ENCODE measurements at regions not wholly inside any gene's neighbourhood (a gene's known extent, or its start where the extent isn't known, plus 50 kb on each side); places are given as distances from the start of the nearest gene placed in this dataset.

DNA sequence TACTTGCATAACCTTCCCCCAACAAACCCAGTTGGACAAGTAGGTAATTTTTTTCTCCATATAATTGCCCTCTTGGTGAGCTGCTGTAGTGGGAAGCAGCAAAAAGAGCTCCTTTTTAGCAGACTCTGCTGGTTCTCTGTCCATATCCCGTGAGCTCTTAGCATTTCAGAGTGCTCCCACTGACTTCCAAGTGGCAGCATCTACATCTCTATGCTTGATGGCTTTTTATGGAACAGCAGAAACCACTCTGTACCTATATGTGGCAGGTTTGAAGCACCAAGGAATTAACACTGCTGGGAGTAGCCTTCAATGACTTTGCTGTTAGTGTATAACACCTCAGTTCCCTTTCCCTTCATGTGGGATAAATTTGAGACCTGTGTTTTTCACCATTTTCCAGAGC, 168.4 kb upstream of the NHS start:
- WGBS, 2 donors = 46 to 83% methylated on average over 1 of the region's 1 CpG
- Histone ChIP-seq H3K4me3 (no peak overlapping the region), H3K9me3 (no peaks in the 10 kb centered on the region), H3K4me1 (no peaks in the 10 kb centered on the region), H3K27ac (no peak overlapping the region), H3K36me3 (no peaks in the 10 kb centered on the region), H3K27me3 (no peaks in the 10 kb centered on the region)
- ATAC-seq (no peak), FAIRE-seq (no peak), DNase-seq (no peak)
- intact Hi-C loops (cut with DNase I) = no loop called here
- TF ChIP-seq, protein P1, sequence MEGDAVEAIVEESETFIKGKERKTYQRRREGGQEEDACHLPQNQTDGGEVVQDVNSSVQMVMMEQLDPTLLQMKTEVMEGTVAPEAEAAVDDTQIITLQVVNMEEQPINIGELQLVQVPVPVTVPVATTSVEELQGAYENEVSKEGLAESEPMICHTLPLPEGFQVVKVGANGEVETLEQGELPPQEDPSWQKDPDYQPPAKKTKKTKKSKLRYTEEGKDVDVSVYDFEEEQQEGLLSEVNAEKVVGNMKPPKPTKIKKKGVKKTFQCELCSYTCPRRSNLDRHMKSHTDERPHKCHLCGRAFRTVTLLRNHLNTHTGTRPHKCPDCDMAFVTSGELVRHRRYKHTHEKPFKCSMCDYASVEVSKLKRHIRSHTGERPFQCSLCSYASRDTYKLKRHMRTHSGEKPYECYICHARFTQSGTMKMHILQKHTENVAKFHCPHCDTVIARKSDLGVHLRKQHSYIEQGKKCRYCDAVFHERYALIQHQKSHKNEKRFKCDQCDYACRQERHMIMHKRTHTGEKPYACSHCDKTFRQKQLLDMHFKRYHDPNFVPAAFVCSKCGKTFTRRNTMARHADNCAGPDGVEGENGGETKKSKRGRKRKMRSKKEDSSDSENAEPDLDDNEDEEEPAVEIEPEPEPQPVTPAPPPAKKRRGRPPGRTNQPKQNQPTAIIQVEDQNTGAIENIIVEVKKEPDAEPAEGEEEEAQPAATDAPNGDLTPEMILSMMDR (IDR thresholded peaks at IDR 0.05) = no peak

DNA sequence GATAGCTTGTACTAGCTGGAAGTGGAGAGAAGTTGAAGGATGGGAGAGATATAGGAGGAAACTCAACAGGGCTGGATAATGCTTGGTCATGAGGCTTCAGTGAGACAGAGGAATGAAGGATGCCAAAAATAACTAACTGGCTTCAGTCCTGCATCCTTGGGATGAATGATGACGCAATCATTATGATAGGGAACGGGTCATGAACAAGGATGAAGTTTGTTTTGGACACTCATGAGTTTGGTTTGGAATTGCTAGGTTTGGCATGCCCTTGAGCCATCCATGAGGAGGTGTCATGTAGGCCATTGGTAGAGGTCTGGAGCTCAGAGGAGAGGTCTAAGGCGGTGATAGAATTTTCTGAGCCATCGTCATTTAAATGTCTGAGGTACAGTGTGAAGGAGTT, 160.0 kb upstream of the NHS start:
- Histone ChIP-seq H3K4me3 (no peak overlapping the region), H3K4me1 (no peaks in the 10 kb centered on the region), H3K27ac (no peak overlapping the region), H3K36me3 (no peaks in the 10 kb centered on the region), H3K27me3 (no peaks in the 10 kb centered on the region), H3K9me3 (no peaks in the 10 kb centered on the region)
- intact Hi-C loops (cut with DNase I) = no loop called here
- TF ChIP-seq, protein P1 (IDR thresholded peaks at IDR 0.05) = no peak
- 69 to 73% methylated on average over 4 of the region's 4 CpGs for WGBS, 2 donors
- DNase-seq (no peak), ATAC-seq (no peak), FAIRE-seq (no peak)

DNA sequence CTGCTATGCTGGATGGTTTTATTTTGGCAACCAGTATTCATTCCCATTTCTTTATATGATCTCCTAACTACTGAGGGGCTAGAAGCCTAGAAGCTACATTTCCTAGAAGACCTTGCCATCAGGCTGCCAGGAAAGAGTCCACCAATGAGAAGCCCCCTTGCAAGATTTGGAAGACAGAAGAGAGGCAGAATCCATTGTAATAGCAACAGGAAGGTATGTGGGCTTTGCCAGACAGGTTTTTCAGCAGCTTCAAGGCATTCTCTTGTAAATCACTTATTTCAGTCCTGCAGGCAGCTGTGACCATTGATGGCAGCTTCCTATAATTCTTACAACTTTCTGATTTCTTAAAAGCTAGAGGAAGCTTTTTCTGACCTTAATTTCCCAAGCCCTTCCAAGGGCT, 148.3 kb upstream of the NHS start:
- FAIRE-seq (no peak), ATAC-seq (no peak), DNase-seq (no peak)
- Histone ChIP-seq H3K36me3 (no peaks in the 10 kb centered on the region), H3K9me3 (no peaks in the 10 kb centered on the region), H3K27me3 (no peaks in the 10 kb centered on the region), H3K4me1 (no peaks in the 10 kb centered on the region), H3K4me3 (no peak overlapping the region), H3K27ac (no peak overlapping the region)
- TF ChIP-seq, protein P1 (IDR thresholded peaks at IDR 0.05) = no peak
- intact Hi-C loops (cut with DNase I) = no loop called here

DNA sequence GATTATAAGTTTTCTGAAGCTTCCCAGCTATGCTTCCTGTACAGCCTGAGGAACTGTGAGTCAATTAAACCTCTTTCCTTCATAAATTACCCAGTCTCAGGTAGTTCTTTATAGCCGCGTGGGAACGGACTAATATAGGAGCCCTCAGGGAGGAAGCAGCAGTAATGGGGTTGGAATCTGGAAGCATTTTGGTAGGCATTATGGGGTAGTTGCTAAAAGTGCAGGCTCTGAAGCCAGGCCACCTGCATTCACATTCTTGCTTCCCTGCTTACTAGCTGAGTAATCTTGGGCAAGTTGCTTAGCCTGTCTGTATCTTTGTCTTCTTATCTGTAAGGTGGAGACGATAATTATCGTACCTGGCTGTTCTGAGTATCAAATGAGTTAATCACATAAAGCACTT, 137.9 kb upstream of the NHS start:
- H3K4me1 ChIP-seq = no peaks in the 10 kb centered on the region
- TF ChIP-seq, protein P1 (IDR thresholded peaks at IDR 0.05) = no peak
- no peaks in the 10 kb centered on the region for H3K9me3 ChIP-seq
- 86 to 87% methylated on average over 5 of the region's 5 CpGs for WGBS, 2 donors
- H3K27ac ChIP-seq = no peak overlapping the region
- ATAC-seq (no peak), FAIRE-seq (no peak), DNase-seq (no peak)
- no peak overlapping the region for H3K4me3 ChIP-seq
- no peaks in the 10 kb centered on the region for H3K36me3 ChIP-seq
- intact Hi-C loops (cut with DNase I) = no loop called here
- no peaks in the 10 kb centered on the region for H3K27me3 ChIP-seq

DNA sequence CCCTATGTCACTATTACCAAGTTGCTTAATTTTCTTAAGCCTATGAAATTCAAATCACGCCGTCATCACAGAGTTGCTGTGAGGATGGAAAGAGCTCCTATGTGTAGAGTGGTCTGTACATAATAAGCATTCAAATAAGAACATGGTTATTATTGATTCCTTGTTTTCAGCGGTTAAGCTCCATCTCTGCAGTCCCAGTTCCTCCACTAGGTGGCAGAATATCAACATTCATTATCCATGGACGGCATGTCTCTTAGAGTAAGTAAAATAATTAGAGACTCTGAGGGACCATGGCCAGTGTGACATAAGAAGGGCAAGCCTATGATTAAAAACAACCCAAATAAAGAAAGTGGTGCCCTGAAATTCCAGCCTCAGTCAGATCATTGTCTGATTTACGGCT, 132.5 kb upstream of the NHS start:
- intact Hi-C loops (cut with DNase I) = loop anchor here in 1 of 3 donors (10.0 kb wide), 1 partner anchor 442 kb away; no protein-coding TSS in a partner anchor
- DNase-seq (peak in 3 of 6 donors; percentile 2 to 46 (median 14)), ATAC-seq (peak; percentile 53 to 80 (median 74)), FAIRE-seq (peak; percentile 97)
- H3K36me3 ChIP-seq = no peaks in the 10 kb centered on the region
- H3K4me1 ChIP-seq = no peaks in the 10 kb centered on the region
- no peaks in the 10 kb centered on the region for H3K9me3 ChIP-seq
- H3K4me3 ChIP-seq = no peak overlapping the region
- H3K27ac ChIP-seq = no peak overlapping the region
- WGBS, 2 donors = 5 to 6% methylated on average over 5 of the region's 5 CpGs
- H3K27me3 ChIP-seq = no peaks in the 10 kb centered on the region
- TF ChIP-seq, protein P1 (IDR thresholded peaks at IDR 0.05) = peak; percentile 65 to 82 (median 79)
